PC-3 (cell line): ENCODE measurements at regions not wholly inside any gene's neighbourhood (a gene's known extent, or its start where the extent isn't known, plus 50 kb on each side); places are given as distances from the start of the nearest gene placed in this dataset.

Source experiments
- ATAC-seq: fragments of 200-7000 bp; cut with Tn5 transposase; 2 replicates; pipeline ENCODE4 v1.9.1; 2020; ENCODE audit warnings: mild to moderate bottlenecking, moderate library complexity
- BruUV-seq: library from RNA; stranded (reverse); fragments of 400-500 nt; replicated peaks from 2 replicates; lab custom pipeline; 2021; lab: Mats Ljungman, UMichigan
- CTCF ChIA-PET: fragments of 300-600 bp; sonication (Branson Sonifier 250); formaldehyde crosslinking; loops from one replicate; lab custom pipeline; 2022; ENCODE audit warnings: antibody characterized with exemption; lab: Charles Lee
- POLR2A ChIA-PET: fragments of 300-600 bp; sonication (Branson Sonifier 250); formaldehyde crosslinking; loops from one replicate; lab custom pipeline; 2022; ENCODE audit warnings: antibody characterized with exemption; ENCODE audit not compliant: unreplicated experiment; lab: Charles Lee
- DNase-seq: peaks from one replicate; pipeline ENCODE4 v3.0.0-alpha.2; 2015
- H2AFZ ChIP-seq: fragments of 300-600 bp; sonication (generic); 2 replicates; pipeline ENCODE4 v1.6.0; 2016; ENCODE audit warnings: antibody characterized with exemption, low read length
- H3F3A ChIP-seq: fragments of 300-600 bp; sonication (generic); one replicate; pipeline ENCODE4 v1.6.0; 2017; ENCODE audit warnings: antibody characterized with exemption, low read length, control low read depth, mild to moderate bottlenecking; ENCODE audit not compliant: unreplicated experiment
- H3K27ac ChIP-seq: fragments of 300-600 bp; sonication (generic); 2 replicates; pipeline ENCODE4 v1.5.1; 2016; ENCODE audit warnings: mild to moderate bottlenecking, low read length
- H3K27me3 ChIP-seq: fragments of 300-600 bp; sonication (generic); 2 replicates; pipeline ENCODE4 v1.6.1; 2016; ENCODE audit warnings: low read length, mixed read lengths
- H3K36me3 ChIP-seq: fragments of 300-600 bp; sonication (generic); 2 replicates; pipeline ENCODE4 v1.6.1; 2016; ENCODE audit warnings: low read depth, mixed run types, low read length, mixed read lengths
- H3K4me1 ChIP-seq: fragments of 300-600 bp; sonication (generic); 2 replicates; pipeline ENCODE4 v1.5.1; 2016; ENCODE audit warnings: low read length; ENCODE audit not compliant: insufficient read depth
- H3K4me2 ChIP-seq: fragments of 300-600 bp; sonication (generic); 2 replicates; pipeline ENCODE4 v1.6.0; 2016; ENCODE audit warnings: low read length
- H3K4me3 ChIP-seq: fragments of 300-600 bp; sonication (generic); 2 replicates; pipeline ENCODE4 v1.5.1; 2016; ENCODE audit warnings: mild to moderate bottlenecking, low read length, mixed read lengths
- H3K79me2 ChIP-seq: fragments of 300-600 bp; sonication (generic); 2 replicates; pipeline ENCODE4 v1.6.1; 2017; ENCODE audit warnings: low read length, mixed read lengths
- H3K9ac ChIP-seq: fragments of 300-600 bp; sonication (generic); 2 replicates; pipeline ENCODE4 v1.6.0; 2016; ENCODE audit warnings: mild to moderate bottlenecking, low read length
- H3K9me2 ChIP-seq: fragments of 300-600 bp; sonication (generic); replicated peaks from 2 replicates; pipeline ENCODE4 v1.6.1; 2016; ENCODE audit warnings: mixed run types, low read length, mixed read lengths
- H3K9me3 ChIP-seq: fragments of 300-600 bp; sonication (generic); 2 replicates; pipeline ENCODE4 v1.6.1; 2016; ENCODE audit warnings: low read length, mixed read lengths
- H4K20me1 ChIP-seq: fragments of 300-600 bp; sonication (generic); 2 replicates; pipeline ENCODE4 v1.6.1; 2016; ENCODE audit warnings: low read length, mixed read lengths
- EZH2 ChIP-seq: fragments of 300-600 bp; sonication (generic); IDR thresholded peaks from one replicate; pipeline ENCODE4 v1.6.1; 2017; ENCODE audit warnings: antibody characterized with exemption, mild to moderate bottlenecking, low read length; ENCODE audit not compliant: unreplicated experiment
- EZH2phosphoT487 ChIP-seq: fragments of 300-600 bp; sonication (generic); IDR thresholded peaks from 2 replicates; pipeline ENCODE4 v1.6.1; 2018; ENCODE audit warnings: mild to moderate bottlenecking, antibody characterized with exemption, low read length, borderline replicate concordance
- intact Hi-C: fragments of 100-400 bp; cut with micrococcal nuclease; formaldehyde crosslinking; loops from 2 replicates; pipeline ENCODE4 v1.9.0; 2023
- TF ChIP-seq, protein P1 (sequence below): fragments of 300-600 bp; sonication (generic); conservative IDR thresholded peaks from 2 replicates; pipeline ENCODE4 v1.5.1; 2017; ENCODE audit warnings: antibody characterized with exemption, low read depth, mild to moderate bottlenecking, low read length

DNA sequence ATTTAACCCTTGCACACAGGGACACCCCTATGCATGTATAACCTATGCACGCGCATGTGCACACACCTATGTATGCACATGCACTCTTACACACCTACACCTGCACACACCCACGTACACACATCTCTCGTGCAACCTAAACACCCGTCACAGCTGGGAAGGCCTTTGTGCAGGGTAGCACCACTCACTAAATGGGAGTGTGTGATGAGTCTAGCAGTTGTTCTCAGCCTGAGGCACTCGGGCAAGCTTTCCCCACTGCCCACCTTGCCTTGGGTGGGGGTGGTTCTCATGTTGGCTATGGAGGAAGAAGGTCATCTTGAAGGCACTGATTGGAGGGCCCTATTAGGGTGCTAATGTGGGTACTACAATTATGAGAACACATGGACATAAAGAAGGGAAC, 85.8 kb downstream of the DLL1 start:
- TF ChIP-seq EZH2: no peak
- TF ChIP-seq EZH2phosphoT487: no peak
- TF ChIP-seq, protein P1, sequence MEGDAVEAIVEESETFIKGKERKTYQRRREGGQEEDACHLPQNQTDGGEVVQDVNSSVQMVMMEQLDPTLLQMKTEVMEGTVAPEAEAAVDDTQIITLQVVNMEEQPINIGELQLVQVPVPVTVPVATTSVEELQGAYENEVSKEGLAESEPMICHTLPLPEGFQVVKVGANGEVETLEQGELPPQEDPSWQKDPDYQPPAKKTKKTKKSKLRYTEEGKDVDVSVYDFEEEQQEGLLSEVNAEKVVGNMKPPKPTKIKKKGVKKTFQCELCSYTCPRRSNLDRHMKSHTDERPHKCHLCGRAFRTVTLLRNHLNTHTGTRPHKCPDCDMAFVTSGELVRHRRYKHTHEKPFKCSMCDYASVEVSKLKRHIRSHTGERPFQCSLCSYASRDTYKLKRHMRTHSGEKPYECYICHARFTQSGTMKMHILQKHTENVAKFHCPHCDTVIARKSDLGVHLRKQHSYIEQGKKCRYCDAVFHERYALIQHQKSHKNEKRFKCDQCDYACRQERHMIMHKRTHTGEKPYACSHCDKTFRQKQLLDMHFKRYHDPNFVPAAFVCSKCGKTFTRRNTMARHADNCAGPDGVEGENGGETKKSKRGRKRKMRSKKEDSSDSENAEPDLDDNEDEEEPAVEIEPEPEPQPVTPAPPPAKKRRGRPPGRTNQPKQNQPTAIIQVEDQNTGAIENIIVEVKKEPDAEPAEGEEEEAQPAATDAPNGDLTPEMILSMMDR: no peak
- Histone ChIP-seq H3K4me1 (no peaks in the 10 kb centered on the region), H3K9ac (no peak overlapping the region), H3K27ac (no peak overlapping the region), H3K36me3 (no peaks in the 10 kb centered on the region), H3F3A (no peaks in the 10 kb centered on the region), H3K9me2 (no peaks in the 10 kb centered on the region), H3K4me3 (no peak overlapping the region), H3K4me2 (no peak overlapping the region), H4K20me1 (no peaks in the 10 kb centered on the region), H3K27me3 (no peaks in the 10 kb centered on the region), H3K9me3 (no peaks in the 10 kb centered on the region), H2AFZ (no peak overlapping the region), H3K79me2 (no peaks in the 10 kb centered on the region)
- POLR2A ChIA-PET: no interaction called here
- CTCF ChIA-PET: no interaction called here
- intact Hi-C loops: no loop called here
- no peak for ATAC-seq
- BruUV-seq: no TSS peak
- no peak for DNase-seq

GRCh38 chr6:170203212-170203611, 87.7 kb downstream of the DLL1 start:
- POLR2A ChIA-PET: no interaction called here
- ATAC-seq (no peak), DNase-seq (no peak)
- no peak overlapping the region for H3K4me2 ChIP-seq
- no peak overlapping the region for H2AFZ ChIP-seq
- H3K27me3 ChIP-seq: no peaks in the 10 kb centered on the region
- no peaks in the 10 kb centered on the region for H3K9me2 ChIP-seq
- no peaks in the 10 kb centered on the region for H3K4me1 ChIP-seq
- H3K27ac ChIP-seq: no peak overlapping the region
- no peaks in the 10 kb centered on the region for H3K9me3 ChIP-seq
- no peaks in the 10 kb centered on the region for H3K36me3 ChIP-seq
- TF ChIP-seq EZH2phosphoT487: no peak
- TF ChIP-seq, protein P1: no peak
- no peak for TF ChIP-seq EZH2
- BruUV-seq: no TSS peak
- CTCF ChIA-PET: no interaction called here
- H3F3A ChIP-seq: no peaks in the 10 kb centered on the region
- intact Hi-C loops: no loop called here
- no peaks in the 10 kb centered on the region for H3K79me2 ChIP-seq
- H3K9ac ChIP-seq: no peak overlapping the region
- H4K20me1 ChIP-seq: no peaks in the 10 kb centered on the region
- H3K4me3 ChIP-seq: no peak overlapping the region

DNA sequence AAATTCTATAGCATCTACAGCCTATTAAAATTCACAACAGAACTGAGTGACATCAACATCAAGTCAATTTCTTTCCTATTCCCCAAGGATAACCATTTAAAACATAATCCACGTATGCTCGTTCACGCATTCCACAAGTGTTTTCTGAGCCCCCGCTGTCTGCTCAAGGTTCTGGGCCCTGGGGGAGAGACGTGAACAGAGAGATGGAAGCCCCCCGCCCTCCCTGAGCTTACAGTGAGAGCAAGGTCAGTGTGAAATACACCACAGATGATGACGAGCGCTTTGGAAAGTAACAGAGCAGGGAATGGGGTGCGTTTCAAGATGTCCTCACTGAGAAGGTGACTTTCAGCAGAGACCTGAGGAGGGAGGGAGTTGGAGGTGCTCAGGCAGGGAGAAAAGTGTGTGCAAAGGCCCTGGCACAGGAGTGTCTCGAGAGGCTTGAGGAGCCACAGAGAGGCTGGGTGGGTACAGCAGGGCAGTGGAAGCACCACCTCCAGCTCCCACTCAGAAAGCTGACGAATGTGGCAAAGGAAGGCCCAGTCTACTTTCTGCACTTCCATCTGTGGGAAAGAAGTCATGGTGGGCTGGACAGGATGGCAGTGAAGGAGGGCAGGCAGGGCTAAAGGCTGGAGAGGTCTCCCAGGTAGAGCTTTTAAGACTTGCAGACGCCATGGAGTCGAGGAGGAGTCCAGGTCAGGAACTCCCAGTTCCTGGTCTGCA, 88.3 kb downstream of the DLL1 start:
- Histone ChIP-seq H3K79me2 (no peaks in the 10 kb centered on the region), H3K9ac (no peak overlapping the region), H3F3A (no peaks in the 10 kb centered on the region), H3K4me3 (no peak overlapping the region), H3K27ac (no peak overlapping the region), H3K4me2 (no peak overlapping the region), H3K36me3 (no peaks in the 10 kb centered on the region), H3K9me2 (no peaks in the 10 kb centered on the region), H3K27me3 (no peaks in the 10 kb centered on the region), H2AFZ (no peak overlapping the region), H4K20me1 (no peaks in the 10 kb centered on the region), H3K9me3 (no peaks in the 10 kb centered on the region), H3K4me1 (no peaks in the 10 kb centered on the region)
- intact Hi-C loops: no loop called here
- TF ChIP-seq EZH2 (no peak), EZH2phosphoT487 (no peak)
- TF ChIP-seq, protein P1: no peak
- ATAC-seq: no peak
- no peak for DNase-seq
- ChIA-PET POLR2A (no interaction called here), CTCF (no interaction called here)
- BruUV-seq: no TSS peak
